Breast epithelium (tissue), 4 donors: ENCODE measurements at regions not wholly inside any gene's neighbourhood (a gene's known extent, or its start where the extent isn't known, plus 50 kb on each side); places are given as distances from the start of the nearest gene placed in this dataset.

ENCODE experiments used
- DNase-seq, 2 donors: peaks; one replicate each; pipeline ENCODE4 v3.0.0-alpha.2; 2019; ENCODE audit warnings: low spot score in 2 of 2
- H3K27ac ChIP-seq, 2 donors: fragments of 200-600 bp; sonication (generic) in 1 of 2; one replicate each; pipeline ENCODE4 v1.5.1; 2016 to 2019; ENCODE audit warnings: mild to moderate bottlenecking in 1 of 2
- H3K27me3 ChIP-seq, 2 donors: fragments of 200-600 bp; sonication (generic) in 1 of 2; one replicate each; pipeline versions ENCODE4 v1.5.1 to v1.6.0; 2017 to 2019; ENCODE audit warnings: control low read depth in 1 of 2, mild to moderate bottlenecking in 1 of 2
- H3K36me3 ChIP-seq: fragments of 200-600 bp; one replicate; pipeline ENCODE4 v1.5.1; 2019
- H3K4me1 ChIP-seq, 2 donors: fragments of 200-600 bp; sonication (generic); one replicate each; pipeline ENCODE4 v1.5.1; 2016 to 2019; ENCODE audit warnings: control low read depth in 1 of 2
- H3K4me3 ChIP-seq, 3 donors: fragments of 200-600 bp; sonication (generic); 1 replicate in 2 of 3; 2 replicates in 1 of 3; pipeline ENCODE4 v1.5.1; 2016 to 2019; ENCODE audit warnings: mild to moderate bottlenecking in 3 of 3, moderate library complexity in 2 of 3
- H3K9me3 ChIP-seq, 2 donors: fragments of 200-600 bp; sonication (generic) in 1 of 2; one replicate each; pipeline ENCODE4 v1.5.1; 2016 to 2019; ENCODE audit warnings: control low read depth in 1 of 2
- CTCF ChIP-seq, 3 donors: fragments of 450-650 bp; IDR thresholded peaks; one replicate each; pipeline ENCODE4 v1.5.1; 2016 to 2017; ENCODE audit warnings: antibody characterized with exemption in 3 of 3, mild to moderate bottlenecking in 3 of 3, moderate library complexity in 3 of 3
- POLR2A ChIP-seq: fragments of 450-650 bp; IDR thresholded peaks from one replicate; pipeline ENCODE4 v1.6.1; 2016; ENCODE audit warnings: antibody characterized with exemption, mild to moderate bottlenecking, moderate library complexity
- POLR2AphosphoS5 ChIP-seq, 3 donors: sonication (generic); formaldehyde crosslinking; IDR thresholded peaks; one replicate each; pipeline ENCODE4 v1.6.1; 2017; ENCODE audit warnings: antibody characterized with exemption in 3 of 3
- intact Hi-C: fragments of 100-400 bp; cut with DNase I; formaldehyde crosslinking; loops from one replicate; pipeline ENCODE4 v1.15.1; 2023; ENCODE audit warnings: low total_unique reads

- DNase-seq = no peak
Measured at GRCh38 chr11:79794057-79794456, 353.2 kb upstream of the TENM4 start.

DNA sequence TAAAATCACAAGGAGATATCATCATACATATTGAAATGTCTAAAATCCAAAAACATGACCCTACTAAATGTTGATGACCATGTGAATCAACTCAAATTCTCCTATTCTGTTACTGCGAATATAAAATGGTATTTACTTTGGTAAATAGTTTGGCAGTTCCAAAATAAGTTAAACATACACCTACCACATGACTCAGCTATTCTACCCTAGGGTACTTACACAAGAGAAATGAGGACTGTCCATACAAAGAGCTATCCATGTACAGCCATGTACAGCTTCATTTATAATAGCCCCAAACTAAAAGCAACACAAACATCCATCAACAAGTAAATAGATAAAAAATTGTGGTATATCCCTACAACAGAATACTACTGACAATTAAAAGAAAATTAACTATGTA is 346.1 kb upstream of the TENM4 start:
- intact Hi-C loops = no loop called here
- DNase-seq = no peak
- H3K9me3 ChIP-seq = no peaks in the 10 kb centered on the region
- H3K4me3 ChIP-seq = no peak overlapping the region
- no peaks in the 10 kb centered on the region for H3K27me3 ChIP-seq
- no peak for TF ChIP-seq POLR2AphosphoS5 (IDR thresholded peaks at IDR 0.05)
- TF ChIP-seq POLR2A = no peak
- no peak for TF ChIP-seq CTCF (IDR thresholded peaks at IDR 0.05)
- H3K27ac ChIP-seq = no peak overlapping the region
- H3K4me1 ChIP-seq = no peaks in the 10 kb centered on the region
- no peaks in the 10 kb centered on the region for H3K36me3 ChIP-seq

More at GRCh38 chr11:79794057-79794456, 353.2 kb upstream of the TENM4 start:
- no peak overlapping the region for H3K27ac ChIP-seq
- H3K36me3 ChIP-seq = no peaks in the 10 kb centered on the region
- no peaks in the 10 kb centered on the region for H3K4me1 ChIP-seq
- intact Hi-C loops = no loop called here
- H3K27me3 ChIP-seq = no peaks in the 10 kb centered on the region
- no peak overlapping the region for H3K4me3 ChIP-seq
- H3K9me3 ChIP-seq = no peaks in the 10 kb centered on the region
- TF ChIP-seq POLR2AphosphoS5 (IDR thresholded peaks at IDR 0.05) (no peak), CTCF (IDR thresholded peaks at IDR 0.05) (no peak), POLR2A (no peak)

- TF ChIP-seq POLR2A = no peak
- TF ChIP-seq CTCF (IDR thresholded peaks at IDR 0.05) = no peak
- TF ChIP-seq POLR2AphosphoS5 (IDR thresholded peaks at IDR 0.05) = no peak
- H3K4me1 ChIP-seq = no peaks in the 10 kb centered on the region
- H3K9me3 ChIP-seq = no peaks in the 10 kb centered on the region
- H3K27me3 ChIP-seq = no peaks in the 10 kb centered on the region
- DNase-seq = no peak
- intact Hi-C loops = no loop called here
- H3K27ac ChIP-seq = no peak overlapping the region
- H3K36me3 ChIP-seq = no peaks in the 10 kb centered on the region
- no peak overlapping the region for H3K4me3 ChIP-seq
Measured at GRCh38 chr11:79783833-79784232, 343.0 kb upstream of the TENM4 start.

- Histone ChIP-seq H3K4me3 (no peak overlapping the region), H3K36me3 (no peaks in the 10 kb centered on the region), H3K27ac (no peak overlapping the region), H3K9me3 (no peaks in the 10 kb centered on the region), H3K4me1 (no peaks in the 10 kb centered on the region), H3K27me3 (no peaks in the 10 kb centered on the region)
- no peak for TF ChIP-seq POLR2A
- TF ChIP-seq CTCF (IDR thresholded peaks at IDR 0.05) = no peak
- no peak for TF ChIP-seq POLR2AphosphoS5 (IDR thresholded peaks at IDR 0.05)
- intact Hi-C loops = no loop called here
- no peak for DNase-seq
Measured at GRCh38 chr11:79768343-79768742, 327.5 kb upstream of the TENM4 start.

- Histone ChIP-seq H3K27me3 (no peaks in the 10 kb centered on the region), H3K4me1 (no peaks in the 10 kb centered on the region), H3K27ac (no peak overlapping the region), H3K9me3 (no peaks in the 10 kb centered on the region), H3K4me3 (no peak overlapping the region), H3K36me3 (no peaks in the 10 kb centered on the region)
- intact Hi-C loops = no loop called here
- TF ChIP-seq POLR2AphosphoS5 (IDR thresholded peaks at IDR 0.05) = no peak
- no peak for TF ChIP-seq POLR2A
- no peak for TF ChIP-seq CTCF (IDR thresholded peaks at IDR 0.05)
- no peak for DNase-seq
Measured at GRCh38 chr11:79762279-79762921, 321.6 kb upstream of the TENM4 start.
